Neural progenitor cell (in vitro differentiated cells): ENCODE measurements at regions not wholly inside any gene's neighbourhood (a gene's known extent, or its start where the extent isn't known, plus 50 kb on each side); places are given as distances from the start of the nearest gene placed in this dataset.
A peak's percentile ranks its signal among the peaks of the same experiment; 100 is the strongest.

Experiments used
- DNase-seq: peaks from one replicate; pipeline ENCODE4 v3.0.0-alpha.2; 2016; ENCODE audit warnings: low spot score
- H2AFZ ChIP-seq: fragments of 200-600 bp; sonication (generic); replicated peaks from 2 replicates; pipeline ENCODE4 v1.6.1; 2016; ENCODE audit warnings: antibody characterized with exemption
- H3F3A ChIP-seq: fragments of 200-600 bp; sonication (generic); 2 replicates; pipeline ENCODE4 v1.6.1; 2016; ENCODE audit warnings: antibody characterized with exemption, low read depth
- H3K27ac ChIP-seq: fragments of 200-600 bp; sonication (generic); 2 replicates; pipeline ENCODE4 v1.5.1; 2016; ENCODE audit warnings: mild to moderate bottlenecking
- H3K27me3 ChIP-seq: fragments of 200-600 bp; sonication (generic); 2 replicates; pipeline ENCODE4 v1.6.1; 2016; ENCODE audit warnings: mild to moderate bottlenecking, moderate library complexity
- H3K36me3 ChIP-seq: fragments of 200-600 bp; sonication (generic); 2 replicates; pipeline ENCODE4 v1.5.1; 2016
- H3K4me1 ChIP-seq: fragments of 200-600 bp; sonication (generic); 2 replicates; pipeline ENCODE4 v1.6.1; 2016; ENCODE audit warnings: mixed run types
- H3K4me2 ChIP-seq: fragments of 200-600 bp; sonication (generic); 2 replicates; pipeline ENCODE4 v1.6.1; 2016
- H3K4me3 ChIP-seq: fragments of 200-600 bp; sonication (generic); 2 replicates; pipeline ENCODE4 v1.5.1; 2016
- H3K79me2 ChIP-seq: fragments of 200-600 bp; sonication (generic); 2 replicates; pipeline ENCODE4 v1.6.1; 2016; ENCODE audit warnings: low read depth
- H3K9ac ChIP-seq: fragments of 200-600 bp; sonication (generic); 2 replicates; pipeline ENCODE4 v1.6.1; 2016
- H3K9me3 ChIP-seq: fragments of 200-600 bp; sonication (generic); 2 replicates; pipeline ENCODE4 v1.5.1; 2016; ENCODE audit warnings: low read depth
- H4K20me1 ChIP-seq: fragments of 200-600 bp; sonication (generic); 2 replicates; pipeline ENCODE4 v1.6.1; 2016; ENCODE audit warnings: low read depth
- H3K27ac Mint-ChIP-seq: 3 replicates; pipeline ENCODE4 v1.8.0; 2021; ENCODE audit warnings: mixed read lengths
- H3K27me3 Mint-ChIP-seq: 2 replicates; pipeline ENCODE4 v1.8.0; 2022; ENCODE audit warnings: low read depth, mild to moderate bottlenecking, inconsistent platforms, moderate library complexity, mixed read lengths; ENCODE audit not compliant: insufficient read depth
- H3K36me3 Mint-ChIP-seq: 3 replicates; pipeline ENCODE4 v1.8.0; 2021; ENCODE audit warnings: mixed read lengths
- H3K4me1 Mint-ChIP-seq: 3 replicates; pipeline ENCODE4 v1.8.0; 2021; ENCODE audit warnings: mixed read lengths
- H3K4me3 Mint-ChIP-seq: 3 replicates; pipeline ENCODE4 v1.8.0; 2021; ENCODE audit warnings: mild to moderate bottlenecking, moderate library complexity, mixed read lengths
- H3K9me3 Mint-ChIP-seq: 3 replicates; pipeline ENCODE4 v1.8.0; 2020; ENCODE audit warnings: mixed read lengths
- CTCF ChIP-seq: fragments of 200-600 bp; sonication (generic); IDR thresholded peaks from 2 replicates; pipeline ENCODE4 v1.5.1; 2017; ENCODE audit warnings: antibody characterized with exemption, mild to moderate bottlenecking
- EZH2 ChIP-seq: fragments of 200-600 bp; sonication (generic); IDR thresholded peaks from 2 replicates; pipeline ENCODE4 v1.6.1; 2017; ENCODE audit warnings: antibody characterized with exemption, mild to moderate bottlenecking, moderate library complexity
- EZH2phosphoT487 ChIP-seq: fragments of 200-600 bp; sonication (generic); IDR thresholded peaks from 2 replicates; pipeline ENCODE4 v1.6.1; 2017; ENCODE audit warnings: antibody characterized with exemption

- no peak for TF ChIP-seq EZH2
- peak; percentile 88 for TF ChIP-seq CTCF
- Histone ChIP-seq H3K4me3 (no peak overlapping the region), H3K9ac (no peak overlapping the region), H3K27me3 (peaks cover 4% of the 10 kb centered on the region), H3K27ac (no peak overlapping the region), H3K79me2 (no peaks in the 10 kb centered on the region), H3K4me2 (peak overlapping the region; percentile 34), H3F3A (peaks cover 38% of the 10 kb centered on the region), H3K9me3 (no peaks in the 10 kb centered on the region), H4K20me1 (no peaks in the 10 kb centered on the region), H2AFZ (no peak overlapping the region), H3K36me3 (no peaks in the 10 kb centered on the region), H3K4me1 (peaks cover 47% of the 10 kb centered on the region)
- H3K9me3 Mint-ChIP-seq: no peaks in the 10 kb centered on the region
- peak; percentile 90 for DNase-seq
- H3K4me1 Mint-ChIP-seq: peaks cover 56% of the 10 kb centered on the region
- H3K4me3 Mint-ChIP-seq: no peak overlapping the region
- no peaks in the 10 kb centered on the region for H3K36me3 Mint-ChIP-seq
- H3K27me3 Mint-ChIP-seq: peaks cover 62% of the 10 kb centered on the region
- no peak overlapping the region for H3K27ac Mint-ChIP-seq
Observed at GRCh38 chr3:193788189-193788991, 195.4 kb downstream of the OPA1 start.

GRCh38 chr3:193789455-193789854, 196.4 kb downstream of the OPA1 start:
- no peak for DNase-seq
- Mint-ChIP-seq H3K4me1 (peaks cover 57% of the 10 kb centered on the region), H3K27me3 (peaks cover 63% of the 10 kb centered on the region), H3K9me3 (no peaks in the 10 kb centered on the region), H3K27ac (no peak overlapping the region), H3K4me3 (no peak overlapping the region), H3K36me3 (no peaks in the 10 kb centered on the region)
- Histone ChIP-seq H2AFZ (no peak overlapping the region), H3K27ac (no peak overlapping the region), H3K9me3 (no peaks in the 10 kb centered on the region), H3F3A (peaks cover 47% of the 10 kb centered on the region), H4K20me1 (no peaks in the 10 kb centered on the region), H3K9ac (no peak overlapping the region), H3K36me3 (no peaks in the 10 kb centered on the region), H3K4me2 (no peak overlapping the region), H3K4me3 (no peak overlapping the region), H3K79me2 (no peaks in the 10 kb centered on the region), H3K4me1 (peaks cover 58% of the 10 kb centered on the region), H3K27me3 (peaks cover 4% of the 10 kb centered on the region)
- no peak for TF ChIP-seq EZH2

GRCh38 chr3:193790086-193790990, 197.3 kb downstream of the OPA1 start:
- H3K4me3 Mint-ChIP-seq: peak overlapping the region; percentile 9
- no peaks in the 10 kb centered on the region for H3K9me3 Mint-ChIP-seq
- H3K4me1 ChIP-seq: peaks cover 59% of the 10 kb centered on the region
- H3K9ac ChIP-seq: no peak overlapping the region
- no peaks in the 10 kb centered on the region for H3K36me3 ChIP-seq
- peaks cover 50% of the 10 kb centered on the region for H3K4me1 Mint-ChIP-seq
- H3K27ac Mint-ChIP-seq: no peak overlapping the region
- H4K20me1 ChIP-seq: no peaks in the 10 kb centered on the region
- TF ChIP-seq EZH2 (no peak), EZH2phosphoT487 (no peak), CTCF (no peak)
- DNase-seq: no peak
- peaks cover 59% of the 10 kb centered on the region for H3K27me3 Mint-ChIP-seq
- H3K36me3 Mint-ChIP-seq: no peaks in the 10 kb centered on the region
- no peak overlapping the region for H3K27ac ChIP-seq
- H3K4me2 ChIP-seq: no peak overlapping the region
- no peak overlapping the region for H2AFZ ChIP-seq
- H3K4me3 ChIP-seq: no peak overlapping the region
- no peaks in the 10 kb centered on the region for H3K9me3 ChIP-seq
- no peaks in the 10 kb centered on the region for H3K79me2 ChIP-seq
- peaks cover 47% of the 10 kb centered on the region for H3F3A ChIP-seq
- H3K27me3 ChIP-seq: peaks cover 4% of the 10 kb centered on the region
